HEK293 (cell line): ENCODE measurements at regions not wholly inside any gene's neighbourhood (a gene's known extent, or its start where the extent isn't known, plus 50 kb on each side); places are given as distances from the start of the nearest gene placed in this dataset.

Experiments used
- CTCF ChIA-PET: fragments of 350-600 bp; formaldehyde crosslinking; extraction: SDS; loops from one replicate; lab custom pipeline; 2021; ENCODE audit warnings: antibody characterized with exemption; lab: Yijun Ruan, JAX
- POLR2A ChIA-PET: fragments of 300-600 bp; formaldehyde crosslinking; extraction: SDS; loops from one replicate; lab custom pipeline; 2020; ENCODE audit warnings: antibody characterized with exemption, inconsistent platforms; lab: Yijun Ruan, JAX
- H3K27ac ChIP-seq: fragments of 200-500 bp; sonication (Bioruptor generic); 2 replicates; pipeline ENCODE4 v1.5.1; 2014; ENCODE audit warnings: low read depth, low read length, control low read depth, inconsistent platforms; ENCODE audit errors: extremely low read depth
- H3K36me3 ChIP-seq, 2 experiments: fragments of 200-500 bp in 1 of 2; sonication (Bioruptor generic) in 1 of 2; 1 replicate in 1 of 2; 2 replicates in 1 of 2; pipeline ENCODE4 v1.5.1; 2014 to 2017; ENCODE audit warnings: inconsistent platforms in 2 of 2, low read length in 2 of 2; ENCODE audit not compliant: control insufficient read depth in 2 of 2, insufficient read depth in 1 of 2
- H3K4me1 ChIP-seq: fragments of 200-500 bp; sonication (Bioruptor generic); 2 replicates; pipeline ENCODE4 v1.5.1; 2014; ENCODE audit warnings: mild to moderate bottlenecking, low read length, inconsistent platforms; ENCODE audit not compliant: control insufficient read depth, insufficient read depth
- H3K4me3 ChIP-seq: 2 replicates; pipeline ENCODE4 v1.5.1; 2011; ENCODE audit warnings: low read depth, mild to moderate bottlenecking, control low read depth, low read length, moderate library complexity
- H3K9me3 ChIP-seq: fragments of 200-500 bp; sonication (Bioruptor generic); 2 replicates; pipeline ENCODE4 v1.5.1; 2014; ENCODE audit warnings: low read depth, low read length, inconsistent platforms; ENCODE audit not compliant: control insufficient read depth, insufficient read depth
- AEBP2 ChIP-seq: fragments of 450-650 bp; formaldehyde crosslinking; IDR thresholded peaks from 2 replicates; pipeline ENCODE4 v1.5.1; 2016; ENCODE audit warnings: missing biosample characterization, missing genetic modification characterization, borderline replicate concordance
- CTCF ChIP-seq: fragments of 450-650 bp; formaldehyde crosslinking; IDR thresholded peaks from 2 replicates; pipeline ENCODE4 v1.5.1; 2016; ENCODE audit warnings: missing biosample characterization, missing genetic modification characterization
- RBAK ChIP-seq: fragments of 450-650 bp; formaldehyde crosslinking; IDR thresholded peaks from 2 replicates; pipeline ENCODE4 v1.5.1; 2016; ENCODE audit warnings: missing biosample characterization, missing genetic modification characterization
- SCRT2 ChIP-seq: fragments of 450-650 bp; formaldehyde crosslinking; IDR thresholded peaks from 2 replicates; pipeline ENCODE4 v1.5.1; 2016; ENCODE audit warnings: missing biosample characterization, missing genetic modification characterization
- YY2 ChIP-seq: fragments of 450-650 bp; formaldehyde crosslinking; IDR thresholded peaks from 2 replicates; pipeline ENCODE4 v1.5.1; 2016; ENCODE audit warnings: missing biosample characterization, missing genetic modification characterization
- ZBTB26 ChIP-seq: fragments of 450-650 bp; formaldehyde crosslinking; optimal IDR thresholded peaks from 2 replicates; pipeline ENCODE3; 2016; ENCODE audit warnings: missing biosample characterization, mild to moderate bottlenecking, missing genetic modification characterization
- ZBTB48 ChIP-seq: fragments of 450-650 bp; formaldehyde crosslinking; IDR thresholded peaks from 2 replicates; pipeline ENCODE4 v1.5.1; 2016; ENCODE audit warnings: missing biosample characterization, missing genetic modification characterization
- ZBTB49 ChIP-seq: fragments of 450-650 bp; formaldehyde crosslinking; IDR thresholded peaks from 2 replicates; pipeline ENCODE4 v1.5.1; 2016; ENCODE audit warnings: missing biosample characterization, missing genetic modification characterization, low read depth
- ZIC2 ChIP-seq: fragments of 450-650 bp; formaldehyde crosslinking; IDR thresholded peaks from 2 replicates; pipeline ENCODE4 v1.5.1; 2016; ENCODE audit warnings: missing biosample characterization, missing genetic modification characterization
- ZNF146 ChIP-seq: fragments of 450-650 bp; formaldehyde crosslinking; IDR thresholded peaks from 2 replicates; pipeline ENCODE4 v1.5.1; 2016; ENCODE audit warnings: missing biosample characterization, missing genetic modification characterization
- ZNF155 ChIP-seq: fragments of 450-650 bp; formaldehyde crosslinking; IDR thresholded peaks from 2 replicates; pipeline ENCODE4 v1.5.1; 2016; ENCODE audit warnings: missing biosample characterization, missing genetic modification characterization
- ZNF157 ChIP-seq: fragments of 450-650 bp; formaldehyde crosslinking; IDR thresholded peaks from 2 replicates; pipeline ENCODE4 v1.5.1; 2016; ENCODE audit warnings: missing biosample characterization, missing genetic modification characterization
- ZNF23 ChIP-seq: fragments of 450-650 bp; formaldehyde crosslinking; IDR thresholded peaks from 2 replicates; pipeline ENCODE4 v1.5.1; 2016; ENCODE audit warnings: missing biosample characterization, missing genetic modification characterization, borderline replicate concordance
- ZNF280C ChIP-seq: fragments of 450-650 bp; formaldehyde crosslinking; IDR thresholded peaks from 2 replicates; pipeline ENCODE4 v1.5.1; 2016; ENCODE audit warnings: missing biosample characterization, missing genetic modification characterization
- ZNF354C ChIP-seq: fragments of 450-650 bp; formaldehyde crosslinking; IDR thresholded peaks from 2 replicates; pipeline ENCODE4 v1.5.1; 2016; ENCODE audit warnings: missing biosample characterization, missing genetic modification characterization, low read depth, borderline replicate concordance
- ZNF514 ChIP-seq: fragments of 450-650 bp; formaldehyde crosslinking; IDR thresholded peaks from 2 replicates; pipeline ENCODE4 v1.5.1; 2016; ENCODE audit warnings: missing biosample characterization, missing genetic modification characterization
- ZNF580 ChIP-seq: fragments of 450-650 bp; formaldehyde crosslinking; IDR thresholded peaks from 2 replicates; pipeline ENCODE4 v1.5.1; 2016; ENCODE audit warnings: missing biosample characterization, missing genetic modification characterization
- ZSCAN18 ChIP-seq: fragments of 450-650 bp; formaldehyde crosslinking; IDR thresholded peaks from 2 replicates; pipeline ENCODE4 v1.5.1; 2016; ENCODE audit warnings: missing biosample characterization, missing genetic modification characterization

GRCh38 chr9:1274334-1274733, 224.2 kb downstream of the DMRT2 start:
- no peak for TF ChIP-seq ZNF155 (tag by site-specific recombination)
- no peak for TF ChIP-seq ZNF23 (tag by site-specific recombination)
- TF ChIP-seq RBAK (tag by site-specific recombination): no peak
- TF ChIP-seq ZNF514: no peak
- TF ChIP-seq ZNF354C (tag by site-specific recombination): no peak
- TF ChIP-seq ZNF580 (tag by site-specific recombination): no peak
- no peak for TF ChIP-seq ZIC2 (tag by site-specific recombination)
- TF ChIP-seq ZBTB49 (tag by site-specific recombination): no peak
- no peak for TF ChIP-seq YY2 (tag by site-specific recombination)
- TF ChIP-seq ZNF157: no peak
- TF ChIP-seq ZNF146 (tag by site-specific recombination): no peak
- no peak for TF ChIP-seq ZBTB26 (tag by site-specific recombination)
- TF ChIP-seq, all 188 proteins: peak for 0
- POLR2A ChIA-PET: no interaction called here
- CTCF ChIA-PET: no interaction called here
- H3K4me1 ChIP-seq: no peaks in the 10 kb centered on the region
- no peak overlapping the region for H3K4me3 ChIP-seq
- H3K9me3 ChIP-seq: no peaks in the 10 kb centered on the region
- H3K36me3 ChIP-seq: no peaks in the 10 kb centered on the region
- no peak overlapping the region for H3K27ac ChIP-seq

GRCh38 chr9:1276474-1276873, 226.3 kb downstream of the DMRT2 start:
- POLR2A ChIA-PET: no interaction called here
- CTCF ChIA-PET: interaction anchor here (0.6 kb wide), 1 partner anchor 430 kb away, joined by 3 read pairs; no protein-coding TSS in a partner anchor
- Histone ChIP-seq H3K4me3 (no peak overlapping the region), H3K36me3 (no peaks in the 10 kb centered on the region), H3K27ac (no peak overlapping the region)
- TF ChIP-seq ZNF580 (tag by site-specific recombination): no peak
- no peak for TF ChIP-seq ZBTB48 (tag by site-specific recombination)
- TF ChIP-seq ZNF280C (tag by site-specific recombination): no peak
- TF ChIP-seq SCRT2 (tag by site-specific recombination): no peak
- TF ChIP-seq, all 188 proteins: peak for 0
- no peaks in the 10 kb centered on the region for H3K9me3 ChIP-seq
- no peaks in the 10 kb centered on the region for H3K4me1 ChIP-seq

- H3K27ac ChIP-seq: no peak overlapping the region
- ChIA-PET POLR2A (no interaction called here), CTCF (no interaction called here)
- no peaks in the 10 kb centered on the region for H3K4me1 ChIP-seq
- no peaks in the 10 kb centered on the region for H3K9me3 ChIP-seq
- H3K4me3 ChIP-seq: no peak overlapping the region
- H3K36me3 ChIP-seq: no peaks in the 10 kb centered on the region
- TF ChIP-seq AEBP2 (tag by site-specific recombination) (no peak), ZSCAN18 (tag by site-specific recombination) (no peak), CTCF (tag by site-specific recombination) (no peak)
Observed at GRCh38 chr9:1284727-1285126, 234.6 kb downstream of the DMRT2 start.
